DOHH2 (cell line): ENCODE measurements at regions not wholly inside any gene's neighbourhood (a gene's known extent, or its start where the extent isn't known, plus 50 kb on each side); places are given as distances from the start of the nearest gene placed in this dataset.

ENCODE experiments used
- CTCF ChIP-seq: fragments of 200-600 bp; sonication (generic); IDR thresholded peaks from one replicate; pipeline ENCODE4 v1.5.1; 2014; ENCODE audit warnings: antibody characterized with exemption, mild to moderate bottlenecking, low read depth, low read length; ENCODE audit not compliant: poor library complexity, severe bottlenecking
- EZH2phosphoT487 ChIP-seq: fragments of 200-600 bp; sonication (generic); IDR thresholded peaks from 2 replicates; pipeline ENCODE4 v1.6.1; 2017; ENCODE audit warnings: borderline replicate concordance, mild to moderate bottlenecking, antibody characterized with exemption, low read length, moderate library complexity, mixed read lengths

DNA sequence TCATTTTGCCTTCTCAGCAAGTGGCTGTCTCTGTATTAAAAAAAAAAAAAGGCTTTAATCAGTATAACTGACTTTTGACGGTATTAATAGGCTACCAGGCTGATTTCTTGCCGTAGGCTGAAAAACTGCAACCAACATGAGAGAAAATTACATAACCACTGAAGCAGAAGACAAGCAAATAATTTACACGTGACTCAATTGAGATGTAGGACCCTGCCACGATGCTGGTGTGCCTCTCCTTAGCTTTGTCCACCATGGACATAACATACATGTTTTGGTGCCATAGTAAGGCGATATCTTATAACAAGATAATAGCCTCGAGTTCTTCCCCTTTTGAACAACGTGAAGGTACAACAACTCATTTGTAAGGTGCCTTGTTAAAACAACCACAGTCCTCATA, 88.7 kb upstream of the GRIP1 start:
- TF ChIP-seq CTCF (no peak), EZH2phosphoT487 (no peak)
